ENCODE measurements at regions not wholly inside any gene's neighbourhood (a gene's known extent, or its start where the extent isn't known, plus 50 kb on each side); places are given as distances from the start of the nearest gene placed in this dataset.
"Not testable (repeated sequence)": the region's sequence is repeated elsewhere in the genome, so short reads cannot be mapped to it uniquely, and the experiment has no call there.

DNA sequence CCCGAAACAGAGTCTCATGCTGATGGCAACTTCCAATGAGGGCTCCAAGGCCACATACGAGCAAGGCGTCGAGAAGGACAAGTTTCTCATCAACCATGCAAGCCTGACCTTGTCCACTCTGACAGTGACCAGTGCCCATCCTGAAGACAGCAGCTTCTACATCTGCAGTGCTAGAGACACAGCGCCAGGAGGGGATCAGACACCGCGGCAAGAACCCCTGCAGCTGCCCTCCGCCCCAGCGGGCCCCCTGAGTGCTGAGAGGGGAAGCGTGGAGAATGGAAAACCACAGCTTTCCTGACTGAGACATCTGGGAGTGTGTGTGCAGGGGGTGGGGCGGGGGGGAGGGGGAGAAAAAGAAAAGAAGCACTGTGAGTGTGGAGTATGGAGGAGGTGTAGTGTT is 122.0 kb upstream of the PRSS1 start:
- not testable (repeated sequence) for H2AFZ ChIP-seq; H3K27ac ChIP-seq (ENCODE audit: low read depth); H3F3A ChIP-seq (replicated peaks; ENCODE audit: low read depth); DNase-seq (ENCODE audit: low spot score); H3K4me2 ChIP-seq; H3K36me3 ChIP-seq (ENCODE audit: insufficient read depth); H3K9me2 ChIP-seq (ENCODE audit: insufficient read depth); H3K4me3 ChIP-seq; H3K4me1 Mint-ChIP-seq; H3K27me3 ChIP-seq (ENCODE audit: insufficient read depth); H3K4me3 Mint-ChIP-seq; H3K27me3 Mint-ChIP-seq (ENCODE audit: insufficient read depth, low read depth, poor library complexity); H3K4me1 ChIP-seq (ENCODE audit: insufficient read depth); H3K27ac Mint-ChIP-seq; ATAC-seq; H3K79me2 ChIP-seq (replicated peaks; ENCODE audit: insufficient read depth); H4K20me1 ChIP-seq (replicated peaks; ENCODE audit: insufficient read depth); H3K36me3 Mint-ChIP-seq (ENCODE audit: low read depth)
- H3K9me3 Mint-ChIP-seq = peaks cover 14% of the 10 kb centered on the region

DNA sequence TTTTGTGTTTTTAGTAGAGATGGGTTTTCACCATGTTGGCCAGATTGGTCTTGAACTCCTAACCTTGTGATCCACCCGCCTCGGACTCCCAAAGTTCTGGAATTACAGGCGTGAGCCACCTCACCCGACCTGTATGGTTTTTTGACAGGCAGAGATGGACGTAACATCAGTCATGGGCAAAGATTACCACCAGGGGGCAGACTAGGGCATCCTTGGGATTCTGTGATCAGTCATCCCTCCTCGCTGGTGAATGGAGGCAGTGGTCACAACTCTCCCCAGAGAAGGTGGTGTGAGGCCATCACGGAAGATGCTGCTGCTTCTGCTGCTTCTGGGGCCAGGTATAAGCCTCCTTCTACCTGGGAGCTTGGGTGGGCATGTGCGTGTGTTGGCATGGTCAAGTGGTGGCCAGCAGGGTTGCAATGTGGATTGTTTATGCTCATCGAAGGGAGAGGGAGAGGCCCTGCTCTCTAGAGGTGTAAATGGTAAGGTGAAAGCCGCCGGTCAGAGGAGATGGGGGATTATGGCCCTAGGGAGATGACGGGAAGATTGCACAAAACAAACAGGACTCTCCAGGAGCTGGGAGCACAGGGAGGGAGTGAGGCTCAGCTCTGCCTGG is 122.7 kb upstream of the PRSS1 start:
- Histone ChIP-seq H3K9me2 (ENCODE audit: insufficient read depth) (no peaks in the 10 kb centered on the region), H3K79me2 (replicated peaks; ENCODE audit: insufficient read depth) (no peaks in the 10 kb centered on the region), H2AFZ (no peak overlapping the region), H3K36me3 (ENCODE audit: insufficient read depth) (no peaks in the 10 kb centered on the region), H3K4me3 (no peak overlapping the region), H3K4me2 (no peak overlapping the region), H3K27me3 (ENCODE audit: insufficient read depth) (no peaks in the 10 kb centered on the region), H3K27ac (ENCODE audit: low read depth) (no peak overlapping the region), H4K20me1 (replicated peaks; ENCODE audit: insufficient read depth) (no peaks in the 10 kb centered on the region), H3K4me1 (ENCODE audit: insufficient read depth) (no peaks in the 10 kb centered on the region), H3F3A (replicated peaks; ENCODE audit: low read depth) (no peaks in the 10 kb centered on the region)
- H3K36me3 Mint-ChIP-seq (ENCODE audit: low read depth) = peaks cover 4% of the 10 kb centered on the region; the same call in 1 of the 3 replicates
- peaks cover 1% of the 10 kb centered on the region for H3K27me3 Mint-ChIP-seq (ENCODE audit: insufficient read depth, low read depth, poor library complexity)
- no peak overlapping the region for H3K4me3 Mint-ChIP-seq
- ATAC-seq (peak; percentile 98), DNase-seq (ENCODE audit: low spot score) (peak; percentile 92)
- no peaks in the 10 kb centered on the region for H3K4me1 Mint-ChIP-seq
- peaks cover 7% of the 10 kb centered on the region for H3K9me3 Mint-ChIP-seq
- H3K27ac Mint-ChIP-seq = no peak overlapping the region
- no peak for TF ChIP-seq ZNF331 (CRISPR knock-in tag; IDR thresholded peaks at IDR 0.05; ENCODE audit: low read depth)
- TF ChIP-seq, protein P1, sequence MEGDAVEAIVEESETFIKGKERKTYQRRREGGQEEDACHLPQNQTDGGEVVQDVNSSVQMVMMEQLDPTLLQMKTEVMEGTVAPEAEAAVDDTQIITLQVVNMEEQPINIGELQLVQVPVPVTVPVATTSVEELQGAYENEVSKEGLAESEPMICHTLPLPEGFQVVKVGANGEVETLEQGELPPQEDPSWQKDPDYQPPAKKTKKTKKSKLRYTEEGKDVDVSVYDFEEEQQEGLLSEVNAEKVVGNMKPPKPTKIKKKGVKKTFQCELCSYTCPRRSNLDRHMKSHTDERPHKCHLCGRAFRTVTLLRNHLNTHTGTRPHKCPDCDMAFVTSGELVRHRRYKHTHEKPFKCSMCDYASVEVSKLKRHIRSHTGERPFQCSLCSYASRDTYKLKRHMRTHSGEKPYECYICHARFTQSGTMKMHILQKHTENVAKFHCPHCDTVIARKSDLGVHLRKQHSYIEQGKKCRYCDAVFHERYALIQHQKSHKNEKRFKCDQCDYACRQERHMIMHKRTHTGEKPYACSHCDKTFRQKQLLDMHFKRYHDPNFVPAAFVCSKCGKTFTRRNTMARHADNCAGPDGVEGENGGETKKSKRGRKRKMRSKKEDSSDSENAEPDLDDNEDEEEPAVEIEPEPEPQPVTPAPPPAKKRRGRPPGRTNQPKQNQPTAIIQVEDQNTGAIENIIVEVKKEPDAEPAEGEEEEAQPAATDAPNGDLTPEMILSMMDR (conservative IDR thresholded peaks at IDR 0.05; ENCODE audit: low read depth in 2 of 2) = peak; percentile 79 to 92
- TF ChIP-seq POLR2AphosphoS5 (IDR thresholded peaks at IDR 0.05; ENCODE audit: low read depth) = no peak
- TF ChIP-seq, protein P2, sequence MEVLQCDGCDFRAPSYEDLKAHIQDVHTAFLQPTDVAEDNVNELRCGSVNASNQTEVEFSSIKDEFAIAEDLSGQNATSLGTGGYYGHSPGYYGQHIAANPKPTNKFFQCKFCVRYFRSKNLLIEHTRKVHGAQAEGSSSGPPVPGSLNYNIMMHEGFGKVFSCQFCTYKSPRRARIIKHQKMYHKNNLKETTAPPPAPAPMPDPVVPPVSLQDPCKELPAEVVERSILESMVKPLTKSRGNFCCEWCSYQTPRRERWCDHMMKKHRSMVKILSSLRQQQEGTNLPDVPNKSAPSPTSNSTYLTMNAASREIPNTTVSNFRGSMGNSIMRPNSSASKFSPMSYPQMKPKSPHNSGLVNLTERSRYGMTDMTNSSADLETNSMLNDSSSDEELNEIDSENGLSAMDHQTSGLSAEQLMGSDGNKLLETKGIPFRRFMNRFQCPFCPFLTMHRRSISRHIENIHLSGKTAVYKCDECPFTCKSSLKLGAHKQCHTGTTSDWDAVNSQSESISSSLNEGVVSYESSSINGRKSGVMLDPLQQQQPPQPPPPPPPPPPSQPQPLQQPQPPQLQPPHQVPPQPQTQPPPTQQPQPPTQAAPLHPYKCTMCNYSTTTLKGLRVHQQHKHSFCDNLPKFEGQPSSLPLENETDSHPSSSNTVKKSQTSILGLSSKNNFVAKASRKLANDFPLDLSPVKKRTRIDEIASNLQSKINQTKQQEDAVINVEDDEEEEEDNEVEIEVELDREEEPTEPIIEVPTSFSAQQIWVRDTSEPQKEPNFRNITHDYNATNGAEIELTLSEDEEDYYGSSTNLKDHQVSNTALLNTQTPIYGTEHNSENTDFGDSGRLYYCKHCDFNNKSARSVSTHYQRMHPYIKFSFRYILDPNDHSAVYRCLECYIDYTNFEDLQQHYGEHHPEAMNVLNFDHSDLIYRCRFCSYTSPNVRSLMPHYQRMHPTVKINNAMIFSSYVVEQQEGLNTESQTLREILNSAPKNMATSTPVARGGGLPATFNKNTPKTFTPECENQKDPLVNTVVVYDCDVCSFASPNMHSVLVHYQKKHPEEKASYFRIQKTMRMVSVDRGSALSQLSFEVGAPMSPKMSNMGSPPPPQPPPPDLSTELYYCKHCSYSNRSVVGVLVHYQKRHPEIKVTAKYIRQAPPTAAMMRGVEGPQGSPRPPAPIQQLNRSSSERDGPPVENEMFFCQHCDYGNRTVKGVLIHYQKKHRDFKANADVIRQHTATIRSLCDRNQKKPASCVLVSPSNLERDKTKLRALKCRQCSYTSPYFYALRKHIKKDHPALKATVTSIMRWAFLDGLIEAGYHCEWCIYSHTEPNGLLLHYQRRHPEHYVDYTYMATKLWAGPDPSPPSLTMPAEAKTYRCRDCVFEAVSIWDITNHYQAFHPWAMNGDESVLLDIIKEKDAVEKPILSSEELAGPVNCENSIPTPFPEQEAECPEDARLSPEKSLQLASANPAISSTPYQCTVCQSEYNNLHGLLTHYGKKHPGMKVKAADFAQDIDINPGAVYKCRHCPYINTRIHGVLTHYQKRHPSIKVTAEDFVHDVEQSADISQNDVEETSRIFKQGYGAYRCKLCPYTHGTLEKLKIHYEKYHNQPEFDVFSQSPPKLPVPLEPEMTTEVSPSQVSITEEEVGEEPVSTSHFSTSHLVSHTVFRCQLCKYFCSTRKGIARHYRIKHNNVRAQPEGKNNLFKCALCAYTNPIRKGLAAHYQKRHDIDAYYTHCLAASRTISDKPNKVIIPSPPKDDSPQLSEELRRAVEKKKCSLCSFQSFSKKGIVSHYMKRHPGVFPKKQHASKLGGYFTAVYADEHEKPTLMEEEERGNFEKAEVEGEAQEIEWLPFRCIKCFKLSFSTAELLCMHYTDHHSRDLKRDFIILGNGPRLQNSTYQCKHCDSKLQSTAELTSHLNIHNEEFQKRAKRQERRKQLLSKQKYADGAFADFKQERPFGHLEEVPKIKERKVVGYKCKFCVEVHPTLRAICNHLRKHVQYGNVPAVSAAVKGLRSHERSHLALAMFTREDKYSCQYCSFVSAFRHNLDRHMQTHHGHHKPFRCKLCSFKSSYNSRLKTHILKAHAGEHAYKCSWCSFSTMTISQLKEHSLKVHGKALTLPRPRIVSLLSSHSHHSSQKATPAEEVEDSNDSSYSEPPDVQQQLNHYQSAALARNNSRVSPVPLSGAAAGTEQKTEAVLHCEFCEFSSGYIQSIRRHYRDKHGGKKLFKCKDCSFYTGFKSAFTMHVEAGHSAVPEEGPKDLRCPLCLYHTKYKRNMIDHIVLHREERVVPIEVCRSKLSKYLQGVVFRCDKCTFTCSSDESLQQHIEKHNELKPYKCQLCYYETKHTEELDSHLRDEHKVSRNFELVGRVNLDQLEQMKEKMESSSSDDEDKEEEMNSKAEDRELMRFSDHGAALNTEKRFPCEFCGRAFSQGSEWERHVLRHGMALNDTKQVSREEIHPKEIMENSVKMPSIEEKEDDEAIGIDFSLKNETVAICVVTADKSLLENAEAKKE (CRISPR knock-in tag; IDR thresholded peaks at IDR 0.05) = 0 out of 2 replicates have a peak, but pooled peaks have one; percentile 24
- TF ChIP-seq CREB1 (CRISPR knock-in tag; IDR thresholded peaks at IDR 0.05; ENCODE audit: low read depth) = no peak
- TF ChIP-seq JUNB (IDR thresholded peaks at IDR 0.05; ENCODE audit: unreplicated experiment) = no peak

DNA sequence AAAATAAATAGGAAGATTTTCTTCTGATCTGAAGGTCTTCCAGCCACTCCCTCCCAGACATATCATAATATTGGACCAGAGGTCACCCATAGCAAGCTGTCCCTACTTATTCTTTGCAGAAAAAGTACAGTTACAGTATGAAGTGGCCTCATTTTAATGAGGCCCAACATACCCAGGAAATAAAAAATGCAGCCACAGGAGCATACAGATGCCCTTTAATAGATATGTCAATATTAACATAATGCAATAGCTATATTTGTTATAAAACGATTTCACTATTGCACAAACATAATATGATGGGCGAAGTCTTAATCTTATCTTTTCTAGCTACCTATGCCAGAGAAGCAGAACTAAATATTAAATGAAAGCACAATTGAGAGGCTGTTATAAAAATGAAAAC is 124.1 kb upstream of the PRSS1 start:
- not testable (repeated sequence) for DNase-seq (ENCODE audit: low spot score); H3K9me3 Mint-ChIP-seq; H3K9me2 ChIP-seq (ENCODE audit: insufficient read depth); H3F3A ChIP-seq (replicated peaks; ENCODE audit: low read depth); H3K4me3 ChIP-seq; H3K79me2 ChIP-seq (replicated peaks; ENCODE audit: insufficient read depth); H4K20me1 ChIP-seq (replicated peaks; ENCODE audit: insufficient read depth); H3K4me1 Mint-ChIP-seq; H3K27ac Mint-ChIP-seq; H3K27ac ChIP-seq (ENCODE audit: low read depth); H3K36me3 Mint-ChIP-seq (ENCODE audit: low read depth); H3K27me3 ChIP-seq (ENCODE audit: insufficient read depth); H2AFZ ChIP-seq; H3K27me3 Mint-ChIP-seq (ENCODE audit: insufficient read depth, low read depth, poor library complexity); H3K4me3 Mint-ChIP-seq; ATAC-seq; H3K4me2 ChIP-seq; H3K36me3 ChIP-seq (ENCODE audit: insufficient read depth); H3K4me1 ChIP-seq (ENCODE audit: insufficient read depth)

Measured in GM23338 (cell line).